Psoas muscle (tissue), 7 donors: ENCODE measurements at regions not wholly inside any gene's neighbourhood (a gene's known extent, or its start where the extent isn't known, plus 50 kb on each side); places are given as distances from the start of the nearest gene placed in this dataset.

Experiments
- ATAC-seq, 4 donors: fragments of 200-7000 bp; cut with Tn5 transposase; one replicate each; pipeline ENCODE4 v1.9.1; 2020; ENCODE audit warnings: moderate library complexity in 3 of 4, mild to moderate bottlenecking in 2 of 4
- DNase-seq, 2 donors: peaks; one replicate each; pipeline ENCODE4 v3.0.0-alpha.2; 2020
- H3K27ac ChIP-seq: fragments of 200-600 bp; one replicate; pipeline ENCODE4 v1.8.0; 2022
- H3K27me3 ChIP-seq, 3 donors: fragments of 200-600 bp in 1 of 3; one replicate each; pipeline versions ENCODE4 v1.6.1 to v1.8.0; 2013 to 2022; ENCODE audit warnings: low read length in 2 of 3, mild to moderate bottlenecking in 2 of 3, moderate library complexity in 1 of 3; ENCODE audit not compliant: insufficient read depth in 3 of 3
- H3K36me3 ChIP-seq, 2 donors: fragments of 200-600 bp in 1 of 2; one replicate each; pipeline versions ENCODE4 v1.6.1 to v1.8.0; 2013 to 2022; ENCODE audit warnings: low read depth in 1 of 2, mild to moderate bottlenecking in 1 of 2, moderate library complexity in 1 of 2; ENCODE audit not compliant: insufficient read depth in 1 of 2
- H3K4me1 ChIP-seq: fragments of 200-600 bp; one replicate; pipeline ENCODE4 v1.8.0; 2022
- H3K4me3 ChIP-seq: fragments of 200-600 bp; one replicate; pipeline ENCODE4 v1.8.0; 2022; ENCODE audit warnings: mild to moderate bottlenecking
- H3K9me3 ChIP-seq: fragments of 200-600 bp; one replicate; pipeline ENCODE4 v1.8.0; 2022
- CTCF ChIP-seq: fragments of 200-600 bp; IDR thresholded peaks from one replicate; pipeline ENCODE4 v1.8.0; 2022; ENCODE audit warnings: antibody characterized with exemption
- WGBS, 3 donors: extraction: QIAGEN DNeasy Blood & Tissue Kit; methylation state at CpG; one replicate each; pipeline versions ENCODE4 v1.1.6 to v1.1.7; 2013; 5-methylcytosine and 5-hydroxymethylcytosine counted together
- intact Hi-C, 2 donors: fragments of 100-400 bp; cut with DNase I; formaldehyde crosslinking; loops; one replicate each; pipeline versions ENCODE4 v1.11.0 to v1.14.2; 2022
- donor health status: healthy with polysubstance abuse.
- donor health status: DM: no; HTN: no; CAD: no; lungs with moderate emphysema.
- donor health status: Bipolar disorder and iron deficiency.
- donor health status: healthy.
- donor health status: DM: yes; HTN: yes; CAD: no.
- donor health status: DM: no; HTN: no; CAD: no.
- donor health status: DM: yes; HTN: yes; CAD: no.

GRCh38 chr4:95601356-95601755, 52.6 kb upstream of the UNC5C start:
- intact Hi-C loops: no loop called here
- TF ChIP-seq CTCF: no peak
- no peak for DNase-seq
- no peak for ATAC-seq
- Histone ChIP-seq H3K9me3 (no peaks in the 10 kb centered on the region), H3K4me3 (no peak overlapping the region), H3K4me1 (no peaks in the 10 kb centered on the region), H3K27ac (no peak overlapping the region), H3K36me3 (no peaks in the 10 kb centered on the region), H3K27me3 (peaks cover 0 to 5% (median 0%) of the 10 kb centered on the region in 3 donors)
- 86 to 94% (median 86%) methylated on average over 4 of the region's 4 CpGs for WGBS, 3 donors

- ATAC-seq: no peak
- 76 to 86% (median 80%) methylated on average over 7 of the region's 7 CpGs for WGBS, 3 donors
Observed at GRCh38 chr4:95599777-95600400, 51.1 kb upstream of the UNC5C start.

More at GRCh38 chr4:95599777-95600400, 51.1 kb upstream of the UNC5C start:
- TF ChIP-seq CTCF: no peak
- no peaks in the 10 kb centered on the region for H3K9me3 ChIP-seq
- H3K4me1 ChIP-seq: no peaks in the 10 kb centered on the region
- peaks cover 0 to 5% (median 0%) of the 10 kb centered on the region in 3 donors for H3K27me3 ChIP-seq
- no peaks in the 10 kb centered on the region for H3K36me3 ChIP-seq
- no peak overlapping the region for H3K27ac ChIP-seq
- intact Hi-C loops: no loop called here
- H3K4me3 ChIP-seq: no peak overlapping the region
- DNase-seq: no peak
